ENCODE measurements at regions not wholly inside any gene's neighbourhood (a gene's known extent, or its start where the extent isn't known, plus 50 kb on each side); places are given as distances from the start of the nearest gene placed in this dataset.

DNA sequence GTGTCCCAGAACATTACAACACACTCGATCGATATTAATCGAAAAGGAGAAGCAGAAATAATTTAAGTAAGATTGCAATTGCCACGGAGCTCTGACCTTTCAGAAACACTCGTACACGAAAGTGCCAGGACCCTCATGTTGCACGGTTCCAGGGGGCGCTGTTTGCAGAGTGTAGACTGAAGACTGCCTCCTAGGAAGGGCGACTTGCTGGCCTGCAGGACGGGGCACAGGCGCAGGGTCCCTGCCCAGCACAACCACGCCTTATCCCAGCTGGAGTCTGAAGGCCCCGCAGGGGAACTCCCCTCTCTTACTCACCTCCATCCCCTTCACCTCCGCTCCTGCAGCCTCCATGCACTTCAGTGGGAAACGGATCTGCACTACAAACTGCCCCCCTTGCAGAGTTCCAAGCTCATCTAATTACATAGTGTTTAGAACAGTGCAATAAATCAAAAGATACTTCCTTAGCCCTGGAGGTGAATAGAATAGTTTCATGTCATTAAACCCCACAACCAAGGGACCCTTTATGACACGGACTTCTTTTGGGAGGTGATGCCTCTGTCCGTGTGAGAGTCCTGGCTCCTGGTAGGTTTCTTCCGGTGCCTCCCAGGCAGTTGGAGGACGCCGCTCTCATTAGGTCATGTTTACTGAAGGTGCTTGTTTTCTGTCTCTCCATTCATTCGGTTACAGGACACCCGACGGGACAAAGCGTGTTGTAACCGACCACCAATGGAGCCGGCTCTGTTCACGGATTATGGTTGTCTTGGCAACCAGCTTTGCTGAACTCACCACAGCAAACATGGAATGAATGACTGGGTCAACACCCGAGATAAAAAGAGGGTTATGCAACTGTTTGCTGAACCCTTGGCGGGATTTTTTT lies 262.2 kb downstream of the BAMBI start (continued):
- TF ChIP-seq, protein P1, sequence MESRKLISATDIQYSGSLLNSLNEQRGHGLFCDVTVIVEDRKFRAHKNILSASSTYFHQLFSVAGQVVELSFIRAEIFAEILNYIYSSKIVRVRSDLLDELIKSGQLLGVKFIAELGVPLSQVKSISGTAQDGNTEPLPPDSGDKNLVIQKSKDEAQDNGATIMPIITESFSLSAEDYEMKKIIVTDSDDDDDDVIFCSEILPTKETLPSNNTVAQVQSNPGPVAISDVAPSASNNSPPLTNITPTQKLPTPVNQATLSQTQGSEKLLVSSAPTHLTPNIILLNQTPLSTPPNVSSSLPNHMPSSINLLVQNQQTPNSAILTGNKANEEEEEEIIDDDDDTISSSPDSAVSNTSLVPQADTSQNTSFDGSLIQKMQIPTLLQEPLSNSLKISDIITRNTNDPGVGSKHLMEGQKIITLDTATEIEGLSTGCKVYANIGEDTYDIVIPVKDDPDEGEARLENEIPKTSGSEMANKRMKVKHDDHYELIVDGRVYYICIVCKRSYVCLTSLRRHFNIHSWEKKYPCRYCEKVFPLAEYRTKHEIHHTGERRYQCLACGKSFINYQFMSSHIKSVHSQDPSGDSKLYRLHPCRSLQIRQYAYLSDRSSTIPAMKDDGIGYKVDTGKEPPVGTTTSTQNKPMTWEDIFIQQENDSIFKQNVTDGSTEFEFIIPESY (CRISPR knock-in tag; IDR thresholded peaks at IDR 0.05), result 0 out of 2 replicates have a peak, but pooled peaks have one; percentile 42
- TF ChIP-seq ATF7 (IDR thresholded peaks at IDR 0.05) (peak; percentile 35; the same call in 1 of the 2 replicates), SMARCE1 (IDR thresholded peaks at IDR 0.05) (peak; percentile 62; the same call in 1 of the 2 replicates), MEIS2 (IDR thresholded peaks at IDR 0.05; ENCODE audit: partially characterized antibody) (peak; percentile 32), BRD4 (IDR thresholded peaks at IDR 0.05) (no peak), CEBPB (tag; IDR thresholded peaks at IDR 0.05) (peak; percentile 97), CREM (IDR thresholded peaks at IDR 0.05; ENCODE audit: low read depth) (peak; percentile 47; the same call in 1 of the 2 replicates), MCM7 (IDR thresholded peaks at IDR 0.05) (no peak), HMG20B (CRISPR knock-in tag; IDR thresholded peaks at IDR 0.05) (no peak), ZNF766 (CRISPR knock-in tag; conservative IDR thresholded peaks at IDR 0.05) (peak; percentile 13; the same call in 1 of the 2 replicates), ILF3 (IDR thresholded peaks at IDR 0.05; ENCODE audit: borderline replicate concordance) (no peak), HDAC8 (tag; IDR thresholded peaks at IDR 0.05) (no peak), FOXA3 (CRISPR knock-in tag; conservative IDR thresholded peaks at IDR 0.05 in 1 of 2, IDR thresholded peaks at IDR 0.05 in 1 of 2) (peak in 1 of 2 experiments; percentile 63; a peak in 2 of 4 replicates), BHLHE40 (IDR thresholded peaks at IDR 0.05; ENCODE audit: low read length) (no peak)
- TF ChIP-seq, protein P2, sequence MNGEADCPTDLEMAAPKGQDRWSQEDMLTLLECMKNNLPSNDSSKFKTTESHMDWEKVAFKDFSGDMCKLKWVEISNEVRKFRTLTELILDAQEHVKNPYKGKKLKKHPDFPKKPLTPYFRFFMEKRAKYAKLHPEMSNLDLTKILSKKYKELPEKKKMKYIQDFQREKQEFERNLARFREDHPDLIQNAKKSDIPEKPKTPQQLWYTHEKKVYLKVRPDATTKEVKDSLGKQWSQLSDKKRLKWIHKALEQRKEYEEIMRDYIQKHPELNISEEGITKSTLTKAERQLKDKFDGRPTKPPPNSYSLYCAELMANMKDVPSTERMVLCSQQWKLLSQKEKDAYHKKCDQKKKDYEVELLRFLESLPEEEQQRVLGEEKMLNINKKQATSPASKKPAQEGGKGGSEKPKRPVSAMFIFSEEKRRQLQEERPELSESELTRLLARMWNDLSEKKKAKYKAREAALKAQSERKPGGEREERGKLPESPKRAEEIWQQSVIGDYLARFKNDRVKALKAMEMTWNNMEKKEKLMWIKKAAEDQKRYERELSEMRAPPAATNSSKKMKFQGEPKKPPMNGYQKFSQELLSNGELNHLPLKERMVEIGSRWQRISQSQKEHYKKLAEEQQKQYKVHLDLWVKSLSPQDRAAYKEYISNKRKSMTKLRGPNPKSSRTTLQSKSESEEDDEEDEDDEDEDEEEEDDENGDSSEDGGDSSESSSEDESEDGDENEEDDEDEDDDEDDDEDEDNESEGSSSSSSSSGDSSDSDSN (IDR thresholded peaks at IDR 0.05; ENCODE audit: borderline replicate concordance in 1 of 2, low read depth in 2 of 2, low read length in 2 of 2), result 0 out of 4 replicates have a peak, but pooled peaks of 1 of the 2 experiments have one; percentile 15
- TF ChIP-seq, protein P3, sequence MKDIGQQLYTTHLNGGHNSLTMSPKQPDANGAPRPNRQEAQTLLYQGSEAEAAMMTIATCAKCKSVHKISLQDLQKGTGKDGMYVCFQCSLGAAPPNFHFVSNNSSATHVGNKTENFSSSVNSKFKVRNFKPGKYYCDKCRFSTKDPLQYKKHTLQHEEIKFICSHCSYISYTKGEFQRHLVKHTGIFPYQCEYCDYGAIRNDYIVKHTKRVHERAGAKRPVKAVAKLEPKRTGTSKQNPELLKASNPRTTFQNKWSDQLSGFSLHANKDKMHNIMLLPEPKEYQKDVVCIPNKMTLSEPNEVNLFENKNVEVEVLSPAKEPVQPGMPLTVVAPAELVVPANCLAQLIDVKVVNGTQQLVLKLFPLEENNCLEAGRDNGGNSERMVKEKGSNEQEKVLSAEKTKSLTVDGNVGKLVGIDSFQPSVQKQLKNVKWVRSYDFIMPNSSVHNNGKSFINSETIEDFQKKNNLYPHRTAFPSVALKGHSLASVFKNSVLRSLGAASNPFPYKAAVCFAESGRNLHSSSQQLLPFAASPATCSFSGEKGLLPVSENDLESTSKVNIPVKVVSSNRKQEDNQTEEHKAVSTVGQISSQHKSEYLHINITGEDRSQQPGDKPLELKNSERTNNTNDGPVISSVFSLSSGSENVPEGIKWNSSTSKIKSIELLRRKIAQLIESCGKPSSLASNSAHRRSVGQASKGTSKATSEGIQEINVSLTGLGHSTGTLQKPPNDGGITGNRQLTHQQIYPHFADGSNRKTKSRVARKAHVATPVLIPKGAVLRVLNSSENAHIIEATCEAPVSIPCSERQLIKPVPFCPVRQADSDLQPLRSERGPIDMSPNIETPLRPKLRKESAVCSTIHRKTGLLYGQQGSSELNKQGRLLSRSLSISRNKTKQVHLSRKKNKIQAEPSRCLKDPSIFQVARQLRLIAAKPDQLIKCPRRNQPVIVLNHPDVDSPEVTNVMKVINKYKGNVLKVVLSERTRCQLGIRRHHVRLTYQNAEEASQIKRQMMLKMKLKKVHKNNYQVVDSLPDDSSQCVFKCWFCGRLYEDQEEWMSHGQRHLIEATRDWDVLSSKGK (CRISPR knock-in tag; IDR thresholded peaks at IDR 0.05), result no peak
- TF ChIP-seq, protein P4, sequence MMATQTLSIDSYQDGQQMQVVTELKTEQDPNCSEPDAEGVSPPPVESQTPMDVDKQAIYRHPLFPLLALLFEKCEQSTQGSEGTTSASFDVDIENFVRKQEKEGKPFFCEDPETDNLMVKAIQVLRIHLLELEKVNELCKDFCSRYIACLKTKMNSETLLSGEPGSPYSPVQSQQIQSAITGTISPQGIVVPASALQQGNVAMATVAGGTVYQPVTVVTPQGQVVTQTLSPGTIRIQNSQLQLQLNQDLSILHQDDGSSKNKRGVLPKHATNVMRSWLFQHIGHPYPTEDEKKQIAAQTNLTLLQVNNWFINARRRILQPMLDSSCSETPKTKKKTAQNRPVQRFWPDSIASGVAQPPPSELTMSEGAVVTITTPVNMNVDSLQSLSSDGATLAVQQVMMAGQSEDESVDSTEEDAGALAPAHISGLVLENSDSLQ (IDR thresholded peaks at IDR 0.05), result peak; percentile 34
